ENCODE measurements at regions not wholly inside any gene's neighbourhood (a gene's known extent, or its start where the extent isn't known, plus 50 kb on each side); places are given as distances from the start of the nearest gene placed in this dataset.

- TF ChIP-seq CTCF (IDR thresholded peaks at IDR 0.05; ENCODE audit: extremely low read depth, missing control alignments): no peak
- DNase-seq (ENCODE audit: low spot score): no peak
Measured at GRCh38 chr2:19804639-19805260, 97.0 kb downstream of the TTC32 start.

- TF ChIP-seq CTCF (IDR thresholded peaks at IDR 0.05; ENCODE audit: extremely low read depth, missing control alignments): no peak
- no peak for DNase-seq (ENCODE audit: low spot score)
Measured at GRCh38 chr2:19802086-19802841, 99.5 kb downstream of the TTC32 start.

GRCh38 chr2:19801367-19802080 lies 100.3 kb downstream of the TTC32 start:
- TF ChIP-seq CTCF (IDR thresholded peaks at IDR 0.05; ENCODE audit: extremely low read depth, missing control alignments): no peak
- no peak for DNase-seq (ENCODE audit: low spot score)

- no peak for DNase-seq (ENCODE audit: low spot score)
- no peak for TF ChIP-seq CTCF (IDR thresholded peaks at IDR 0.05; ENCODE audit: extremely low read depth, missing control alignments)
Measured at GRCh38 chr2:19800796-19801195, 101.0 kb downstream of the TTC32 start.

GRCh38 chr2:19799881-19800780 lies 101.7 kb downstream of the TTC32 start:
- no peak for DNase-seq (ENCODE audit: low spot score)
- TF ChIP-seq CTCF (IDR thresholded peaks at IDR 0.05; ENCODE audit: extremely low read depth, missing control alignments): no peak

GRCh38 chr2:19797871-19798270 lies 103.9 kb downstream of the TTC32 start:
- no peak for DNase-seq (ENCODE audit: low spot score)
- TF ChIP-seq CTCF (IDR thresholded peaks at IDR 0.05; ENCODE audit: extremely low read depth, missing control alignments): no peak

Data from GM20000 (cell line).